BE2C (cell line): ENCODE measurements at regions not wholly inside any gene's neighbourhood (a gene's known extent, or its start where the extent isn't known, plus 50 kb on each side); places are given as distances from the start of the nearest gene placed in this dataset.

Experiments used
- DNase-seq: peaks from one replicate; pipeline ENCODE4 v3.0.0-alpha.2; 2020
- H3K27me3 ChIP-seq: fragments of 250-450 bp; sonication (Bioruptor Pico); 2 replicates; pipeline ENCODE4 v1.5.1; 2020; ENCODE audit warnings: mild to moderate bottlenecking
- H3K36me3 ChIP-seq: fragments of 250-450 bp; sonication (Bioruptor Pico); 2 replicates; pipeline ENCODE4 v1.5.1; 2020; ENCODE audit warnings: mild to moderate bottlenecking
- H3K4me1 ChIP-seq: fragments of 250-450 bp; sonication (Bioruptor Pico); 2 replicates; pipeline ENCODE4 v1.5.1; 2020
- H3K4me3 ChIP-seq: 2 replicates; pipeline ENCODE4 v1.5.1; 2011; ENCODE audit warnings: low read depth, low read length
- H3K9me3 ChIP-seq: fragments of 250-450 bp; sonication (Bioruptor Pico); 2 replicates; pipeline ENCODE4 v1.5.1; 2020
- CTCF ChIP-seq: IDR thresholded peaks from 2 replicates; pipeline ENCODE4 v1.5.1; 2012; ENCODE audit warnings: mild to moderate bottlenecking, low read depth, low read length

- peaks cover 41% of the 10 kb centered on the region for H3K4me1 ChIP-seq
- H3K27me3 ChIP-seq, result no peaks in the 10 kb centered on the region
- H3K9me3 ChIP-seq, result no peaks in the 10 kb centered on the region
- no peaks in the 10 kb centered on the region for H3K36me3 ChIP-seq
- TF ChIP-seq CTCF, result no peak
- H3K4me3 ChIP-seq, result no peak overlapping the region
- no peak for DNase-seq
Observed at GRCh38 chr1:234719454-234720251, 109.7 kb upstream of the IRF2BP2 start.

- peaks cover 39% of the 10 kb centered on the region for H3K4me1 ChIP-seq
- no peak overlapping the region for H3K4me3 ChIP-seq
- no peaks in the 10 kb centered on the region for H3K36me3 ChIP-seq
- no peak for TF ChIP-seq CTCF
- H3K27me3 ChIP-seq, result no peaks in the 10 kb centered on the region
- DNase-seq, result no peak
- H3K9me3 ChIP-seq, result no peaks in the 10 kb centered on the region
Observed at GRCh38 chr1:234718496-234719453, 108.8 kb upstream of the IRF2BP2 start.

GRCh38 chr1:234716908-234717375, 107.0 kb upstream of the IRF2BP2 start:
- no peak for TF ChIP-seq CTCF
- H3K4me3 ChIP-seq, result no peak overlapping the region
- H3K36me3 ChIP-seq, result no peaks in the 10 kb centered on the region
- peaks cover 28% of the 10 kb centered on the region for H3K4me1 ChIP-seq
- no peak for DNase-seq
- no peaks in the 10 kb centered on the region for H3K9me3 ChIP-seq
- H3K27me3 ChIP-seq, result no peaks in the 10 kb centered on the region

- Histone ChIP-seq H3K27me3 (no peaks in the 10 kb centered on the region), H3K9me3 (no peaks in the 10 kb centered on the region), H3K4me3 (no peak overlapping the region), H3K4me1 (peaks cover 21% of the 10 kb centered on the region), H3K36me3 (no peaks in the 10 kb centered on the region)
- no peak for TF ChIP-seq CTCF
- no peak for DNase-seq
Observed at GRCh38 chr1:234715252-234716014, 105.5 kb upstream of the IRF2BP2 start.

GRCh38 chr1:234713859-234714258, 103.9 kb upstream of the IRF2BP2 start:
- H3K9me3 ChIP-seq, result no peaks in the 10 kb centered on the region

More at GRCh38 chr1:234713859-234714258, 103.9 kb upstream of the IRF2BP2 start:
- H3K4me3 ChIP-seq, result no peak overlapping the region
- peaks cover 13% of the 10 kb centered on the region for H3K4me1 ChIP-seq
- H3K36me3 ChIP-seq, result no peaks in the 10 kb centered on the region
- TF ChIP-seq CTCF, result no peak
- H3K27me3 ChIP-seq, result no peaks in the 10 kb centered on the region
- no peak for DNase-seq
